ENCODE measurements at regions not wholly inside any gene's neighbourhood (a gene's known extent, or its start where the extent isn't known, plus 50 kb on each side); places are given as distances from the start of the nearest gene placed in this dataset.
A peak's percentile ranks its signal among the peaks of the same experiment; 100 is the strongest.

DNA sequence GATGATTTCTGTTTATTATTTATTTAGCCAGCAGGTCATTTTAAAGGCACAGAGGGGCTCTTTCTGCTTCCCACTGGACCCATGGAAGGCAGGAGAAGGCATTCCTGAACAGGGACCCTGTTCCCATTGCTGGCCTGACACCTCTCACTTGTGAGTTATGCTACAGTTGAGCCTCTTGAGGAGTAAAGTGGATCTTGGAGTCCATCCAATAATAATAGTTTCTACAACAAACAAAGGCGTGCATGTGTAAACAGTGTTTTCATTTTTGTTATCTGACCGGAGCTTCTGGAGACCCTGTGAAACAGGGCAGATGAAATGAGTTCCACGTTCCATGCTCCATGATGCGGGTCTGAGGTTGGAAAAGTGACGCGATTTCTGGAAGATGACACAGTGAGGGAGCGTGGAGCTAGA, 127.3 kb upstream of the HABP2 start (continued):
- 0 out of 2 replicates have a peak, but pooled peaks have one; percentile 14 for TF ChIP-seq SCRT2 (tag by site-specific recombination; IDR thresholded peaks at IDR 0.05)
- TF ChIP-seq, protein P1, sequence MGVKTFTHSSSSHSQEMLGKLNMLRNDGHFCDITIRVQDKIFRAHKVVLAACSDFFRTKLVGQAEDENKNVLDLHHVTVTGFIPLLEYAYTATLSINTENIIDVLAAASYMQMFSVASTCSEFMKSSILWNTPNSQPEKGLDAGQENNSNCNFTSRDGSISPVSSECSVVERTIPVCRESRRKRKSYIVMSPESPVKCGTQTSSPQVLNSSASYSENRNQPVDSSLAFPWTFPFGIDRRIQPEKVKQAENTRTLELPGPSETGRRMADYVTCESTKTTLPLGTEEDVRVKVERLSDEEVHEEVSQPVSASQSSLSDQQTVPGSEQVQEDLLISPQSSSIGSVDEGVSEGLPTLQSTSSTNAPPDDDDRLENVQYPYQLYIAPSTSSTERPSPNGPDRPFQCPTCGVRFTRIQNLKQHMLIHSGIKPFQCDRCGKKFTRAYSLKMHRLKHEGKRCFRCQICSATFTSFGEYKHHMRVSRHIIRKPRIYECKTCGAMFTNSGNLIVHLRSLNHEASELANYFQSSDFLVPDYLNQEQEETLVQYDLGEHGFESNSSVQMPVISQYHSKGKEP (tag by site-specific recombination; IDR thresholded peaks at IDR 0.05): 0 out of 2 replicates have a peak, but pooled peaks have one; percentile 50
- peak; percentile 67; the same call in 1 of the 2 replicates for TF ChIP-seq ZBTB21 (tag by site-specific recombination; IDR thresholded peaks at IDR 0.05)
- TF ChIP-seq ZIC2 (tag by site-specific recombination; IDR thresholded peaks at IDR 0.05): no peak
- TF ChIP-seq ZBTB17 (tag by site-specific recombination; IDR thresholded peaks at IDR 0.05): peak; percentile 55

- CTCF ChIA-PET: interaction anchor here (2.4 kb wide), 1 partner anchor 28 kb away, joined by 9 read pairs; no protein-coding TSS in a partner anchor
- POLR2A ChIA-PET: no interaction called here
- H3K9me3 ChIP-seq (ENCODE audit: control insufficient read depth, insufficient read depth, low read depth, low read length): no peaks in the 10 kb centered on the region
- no peak overlapping the region for H3K27ac ChIP-seq (ENCODE audit: extremely low read depth, low read depth, low read length)
- H3K36me3 ChIP-seq (ENCODE audit: control insufficient read depth in 2 of 2, insufficient read depth in 1 of 2, low read length in 2 of 2): no peaks in the 10 kb centered on the region
- TF ChIP-seq ZNF768 (tag by site-specific recombination; IDR thresholded peaks at IDR 0.05) (peak; percentile 41; the same call in 1 of the 2 replicates), ZNF335 (tag by site-specific recombination; conservative IDR thresholded peaks at IDR 0.05) (no peak), KLF1 (tag by site-specific recombination; IDR thresholded peaks at IDR 0.05) (no peak), SCRT1 (tag by site-specific recombination; IDR thresholded peaks at IDR 0.05; ENCODE audit: borderline replicate concordance) (peak; percentile 22; the same call in 1 of the 2 replicates), ZNF274 (IDR thresholded peaks at IDR 0.05; ENCODE audit: low read length) (no peak), ZNF274 (tag by site-specific recombination; IDR thresholded peaks at IDR 0.05; ENCODE audit: borderline replicate concordance) (no peak), ZNF311 (tag by site-specific recombination; IDR thresholded peaks at IDR 0.05; ENCODE audit: borderline replicate concordance) (no peak), ZSCAN23 (tag by site-specific recombination; IDR thresholded peaks at IDR 0.05) (no peak), ZNF37A (tag by site-specific recombination; IDR thresholded peaks at IDR 0.05) (no peak), ZNF214 (tag by site-specific recombination; IDR thresholded peaks at IDR 0.05; ENCODE audit: borderline replicate concordance) (no peak), SCRT2 (tag by site-specific recombination; IDR thresholded peaks at IDR 0.05) (peak; percentile 76), BCL11B (tag by site-specific recombination; IDR thresholded peaks at IDR 0.05; ENCODE audit: low read depth) (no peak), ZNF600 (tag by site-specific recombination; IDR thresholded peaks at IDR 0.05) (no peak), MEIS1 (CRISPR knock-in tag; IDR thresholded peaks at IDR 0.05; ENCODE audit: borderline replicate concordance) (no peak), SP7 (tag by site-specific recombination; IDR thresholded peaks at IDR 0.05) (no peak), ZFP41 (tag by site-specific recombination; IDR thresholded peaks at IDR 0.05; ENCODE audit: borderline replicate concordance) (no peak), INSM2 (tag by site-specific recombination; IDR thresholded peaks at IDR 0.05) (no peak), OSR2 (tag by site-specific recombination; IDR thresholded peaks at IDR 0.05) (peak; percentile 67), BCL11A (tag by site-specific recombination; IDR thresholded peaks at IDR 0.05; ENCODE audit: low read depth) (no peak), ZNF138 (tag by site-specific recombination; IDR thresholded peaks at IDR 0.05; ENCODE audit: borderline replicate concordance) (no peak)
- TF ChIP-seq, protein P2, sequence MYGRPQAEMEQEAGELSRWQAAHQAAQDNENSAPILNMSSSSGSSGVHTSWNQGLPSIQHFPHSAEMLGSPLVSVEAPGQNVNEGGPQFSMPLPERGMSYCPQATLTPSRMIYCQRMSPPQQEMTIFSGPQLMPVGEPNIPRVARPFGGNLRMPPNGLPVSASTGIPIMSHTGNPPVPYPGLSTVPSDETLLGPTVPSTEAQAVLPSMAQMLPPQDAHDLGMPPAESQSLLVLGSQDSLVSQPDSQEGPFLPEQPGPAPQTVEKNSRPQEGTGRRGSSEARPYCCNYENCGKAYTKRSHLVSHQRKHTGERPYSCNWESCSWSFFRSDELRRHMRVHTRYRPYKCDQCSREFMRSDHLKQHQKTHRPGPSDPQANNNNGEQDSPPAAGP (tag by site-specific recombination; IDR thresholded peaks at IDR 0.05): no peak
- no peak overlapping the region for H3K4me3 ChIP-seq (ENCODE audit: low read depth, low read length)
- peaks cover 14% of the 10 kb centered on the region for H3K4me1 ChIP-seq (ENCODE audit: control insufficient read depth, insufficient read depth, low read length)
These were observed 126.5 kb upstream of the HABP2 start for GRCh38 chr10:113426181-113426877.

Data from HEK293 (cell line).